HepG2 (cell line): ENCODE measurements at regions not wholly inside any gene's neighbourhood (a gene's known extent, or its start where the extent isn't known, plus 50 kb on each side); places are given as distances from the start of the nearest gene placed in this dataset.

Experiments
- ETV5 ChIP-seq: IDR thresholded peaks from 2 replicates; pipeline ENCODE4 v1.6.1; 2018; ENCODE audit warnings: missing biosample characterization, missing genetic modification reagents, inconsistent platforms, borderline replicate concordance
- KDM5A ChIP-seq: fragments of 200-600 bp; sonication (generic); IDR thresholded peaks from 2 replicates; pipeline ENCODE4 v1.7.0; 2018; ENCODE audit warnings: antibody characterized with exemption, mild to moderate bottlenecking, low read length, borderline replicate concordance
- POLR2A ChIP-seq, 2 experiments: IDR thresholded peaks; 2 replicates each; pipeline ENCODE4 v1.6.1; 2011; ENCODE audit warnings: low read depth in 2 of 2, low read length in 2 of 2, mild to moderate bottlenecking in 1 of 2, moderate library complexity in 1 of 2; ENCODE audit not compliant: insufficient read depth in 1 of 2
- SRSF4 ChIP-seq: fragments of 200-400 bp; formaldehyde crosslinking; IDR thresholded peaks from one replicate; pipeline ENCODE4 v1.6.1; 2018; ENCODE audit warnings: mild to moderate bottlenecking, low read depth, low read length, moderate library complexity; ENCODE audit not compliant: poor library complexity, severe bottlenecking
- ZBTB33 ChIP-seq: sonication (generic); formaldehyde crosslinking; IDR thresholded peaks from 2 replicates; pipeline ENCODE4 v1.4.0; 2020; ENCODE audit warnings: missing genetic modification reagents
- ZFP36 ChIP-seq: fragments of 150-350 bp; IDR thresholded peaks from 2 replicates; pipeline ENCODE4 v1.6.1; 2018; ENCODE audit warnings: borderline replicate concordance, low read length, low read depth; ENCODE audit not compliant: partially characterized antibody
- TF ChIP-seq, protein P1 (sequence below), 2 experiments: sonication (generic) in 1 of 2; formaldehyde crosslinking in 1 of 2; IDR thresholded peaks; 2 replicates each; pipeline versions ENCODE4 v1.4.0 to v1.6.1; 2018 to 2020; ENCODE audit warnings: missing genetic modification reagents in 2 of 2, borderline replicate concordance in 1 of 2, low read depth in 1 of 2, mild to moderate bottlenecking in 1 of 2, missing biosample characterization in 1 of 2
- TF ChIP-seq, protein P2 (sequence below): sonication (generic); formaldehyde crosslinking; IDR thresholded peaks from 2 replicates; pipeline ENCODE4 v1.5.0; 2020; ENCODE audit warnings: mild to moderate bottlenecking, missing genetic modification reagents, moderate library complexity

DNA sequence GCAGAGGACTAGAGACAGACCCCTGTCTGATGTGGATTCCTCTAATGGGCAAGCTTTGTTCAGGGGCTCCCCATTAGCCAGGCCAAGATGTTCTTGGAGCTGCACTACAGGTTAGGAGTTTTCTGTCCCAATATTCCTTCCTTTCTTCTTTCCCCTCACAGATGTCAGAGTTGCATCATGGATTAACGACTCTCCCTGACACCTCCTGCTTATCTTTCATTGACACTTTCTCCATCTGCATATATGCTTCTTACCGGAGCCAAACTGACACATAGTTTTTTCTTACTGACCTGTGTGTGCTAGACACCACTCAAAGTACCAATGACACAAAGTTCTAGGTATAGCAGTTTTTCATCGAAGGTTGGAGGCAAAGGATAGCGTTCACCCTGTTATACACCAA, 228.6 kb upstream of the HCCS start:
- TF ChIP-seq ETV5 (CRISPR knock-in tag) (no peak), ZBTB33 (CRISPR knock-in tag) (no peak), POLR2A (IDR thresholded peaks at IDR 0.05; ENCODE audit: insufficient read depth in 1 of 2, low read depth in 2 of 2, low read length in 2 of 2) (no peak), SRSF4 (no peak), KDM5A (no peak), ZFP36 (no peak)
- TF ChIP-seq, protein P1, sequence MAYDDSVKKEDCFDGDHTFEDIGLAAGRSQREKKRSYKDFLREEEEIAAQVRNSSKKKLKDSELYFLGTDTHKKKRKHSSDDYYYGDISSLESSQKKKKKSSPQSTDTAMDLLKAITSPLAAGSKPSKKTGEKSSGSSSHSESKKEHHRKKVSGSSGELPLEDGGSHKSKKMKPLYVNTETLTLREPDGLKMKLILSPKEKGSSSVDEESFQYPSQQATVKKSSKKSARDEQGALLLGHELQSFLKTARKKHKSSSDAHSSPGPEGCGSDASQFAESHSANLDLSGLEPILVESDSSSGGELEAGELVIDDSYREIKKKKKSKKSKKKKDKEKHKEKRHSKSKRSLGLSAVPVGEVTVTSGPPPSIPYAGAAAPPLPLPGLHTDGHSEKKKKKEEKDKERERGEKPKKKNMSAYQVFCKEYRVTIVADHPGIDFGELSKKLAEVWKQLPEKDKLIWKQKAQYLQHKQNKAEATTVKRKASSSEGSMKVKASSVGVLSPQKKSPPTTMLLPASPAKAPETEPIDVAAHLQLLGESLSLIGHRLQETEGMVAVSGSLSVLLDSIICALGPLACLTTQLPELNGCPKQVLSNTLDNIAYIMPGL (CRISPR knock-in tag; IDR thresholded peaks at IDR 0.05; ENCODE audit: borderline replicate concordance in 1 of 2, low read depth in 1 of 2): no peak
- TF ChIP-seq, protein P2, sequence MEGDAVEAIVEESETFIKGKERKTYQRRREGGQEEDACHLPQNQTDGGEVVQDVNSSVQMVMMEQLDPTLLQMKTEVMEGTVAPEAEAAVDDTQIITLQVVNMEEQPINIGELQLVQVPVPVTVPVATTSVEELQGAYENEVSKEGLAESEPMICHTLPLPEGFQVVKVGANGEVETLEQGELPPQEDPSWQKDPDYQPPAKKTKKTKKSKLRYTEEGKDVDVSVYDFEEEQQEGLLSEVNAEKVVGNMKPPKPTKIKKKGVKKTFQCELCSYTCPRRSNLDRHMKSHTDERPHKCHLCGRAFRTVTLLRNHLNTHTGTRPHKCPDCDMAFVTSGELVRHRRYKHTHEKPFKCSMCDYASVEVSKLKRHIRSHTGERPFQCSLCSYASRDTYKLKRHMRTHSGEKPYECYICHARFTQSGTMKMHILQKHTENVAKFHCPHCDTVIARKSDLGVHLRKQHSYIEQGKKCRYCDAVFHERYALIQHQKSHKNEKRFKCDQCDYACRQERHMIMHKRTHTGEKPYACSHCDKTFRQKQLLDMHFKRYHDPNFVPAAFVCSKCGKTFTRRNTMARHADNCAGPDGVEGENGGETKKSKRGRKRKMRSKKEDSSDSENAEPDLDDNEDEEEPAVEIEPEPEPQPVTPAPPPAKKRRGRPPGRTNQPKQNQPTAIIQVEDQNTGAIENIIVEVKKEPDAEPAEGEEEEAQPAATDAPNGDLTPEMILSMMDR: no peak
